Anterior cingulate cortex (tissue), 58 donors: ENCODE measurements at regions not wholly inside any gene's neighbourhood (a gene's known extent, or its start where the extent isn't known, plus 50 kb on each side); places are given as distances from the start of the nearest gene placed in this dataset.

ENCODE experiments used
- DNase-seq, 58 donors: peaks; one replicate each; lab custom pipeline; 2025; lab: John Stamatoyannopoulos, UW

GRCh38 chr16:88295671-88296436 is 86.9 kb upstream of the ZNF469 start:
- DNase-seq = peak in 5 of 58 donors; percentile 12 to 28 (median 22)

DNA sequence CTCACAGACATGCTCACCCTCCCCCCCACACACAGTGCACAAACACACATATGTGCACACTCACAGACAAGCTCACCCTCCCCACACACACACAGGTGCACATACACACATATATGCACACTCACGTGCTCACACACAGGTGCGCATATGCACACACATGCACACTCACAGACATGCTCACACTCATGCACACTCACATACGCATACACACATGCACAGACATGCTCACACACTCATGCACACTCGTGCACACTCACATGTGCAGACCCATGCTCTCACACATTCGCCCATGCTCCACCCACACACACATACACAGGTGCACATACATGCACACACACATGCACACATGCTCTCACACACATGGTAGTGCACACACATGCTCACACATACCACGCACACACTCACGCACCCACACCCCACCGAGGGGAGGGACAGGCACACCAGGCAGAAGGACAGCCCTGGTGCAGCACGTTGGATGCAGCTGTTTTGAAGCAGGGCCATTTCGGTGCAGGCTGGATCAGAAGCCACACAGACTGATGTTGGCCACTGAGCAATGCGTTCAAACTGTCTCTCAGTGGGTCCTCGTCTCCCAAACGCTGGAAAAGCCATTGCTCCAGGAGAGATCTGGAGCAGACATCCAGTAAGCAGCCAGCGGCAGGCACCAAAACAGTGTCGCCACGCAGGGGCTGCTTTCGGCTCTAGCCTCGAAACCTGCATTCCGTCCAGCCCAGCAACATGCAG is 86.2 kb upstream of the ZNF469 start:
- DNase-seq = no peak

- no peak for DNase-seq
These were observed 85.5 kb upstream of the ZNF469 start for GRCh38 chr16:88297178-88297720.

DNA sequence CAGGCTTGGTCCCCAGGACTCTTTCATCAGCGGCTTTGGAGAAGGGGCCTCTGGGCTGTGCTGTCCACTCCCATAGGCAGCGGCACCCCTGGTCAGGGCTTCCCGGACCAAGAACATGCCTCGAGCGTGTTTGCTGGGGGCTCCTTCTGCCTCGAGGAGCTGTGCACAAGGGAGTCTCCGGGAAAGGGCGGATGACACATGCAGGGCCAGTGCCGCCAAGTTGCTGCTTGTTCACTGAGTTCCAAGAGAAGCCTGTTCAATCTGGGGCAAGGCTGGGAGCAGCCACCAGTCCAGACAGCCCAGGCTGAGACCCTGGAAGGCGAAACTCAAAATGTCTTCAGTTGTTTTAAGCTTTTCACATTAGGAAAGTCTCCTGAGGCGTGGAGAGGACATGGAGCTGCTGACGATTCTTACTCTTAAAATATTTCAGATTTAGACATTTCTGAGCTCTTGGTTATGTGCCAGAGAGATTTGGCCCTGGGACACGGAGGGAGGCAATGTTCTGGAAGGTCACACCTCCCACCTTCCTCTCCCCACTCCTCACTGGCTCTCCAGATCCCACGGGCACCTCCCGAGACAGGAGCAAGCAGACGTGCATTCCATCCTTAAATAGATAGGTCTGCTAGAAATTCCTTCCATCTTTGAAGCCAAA is 84.5 kb upstream of the ZNF469 start:
- no peak for DNase-seq

DNA sequence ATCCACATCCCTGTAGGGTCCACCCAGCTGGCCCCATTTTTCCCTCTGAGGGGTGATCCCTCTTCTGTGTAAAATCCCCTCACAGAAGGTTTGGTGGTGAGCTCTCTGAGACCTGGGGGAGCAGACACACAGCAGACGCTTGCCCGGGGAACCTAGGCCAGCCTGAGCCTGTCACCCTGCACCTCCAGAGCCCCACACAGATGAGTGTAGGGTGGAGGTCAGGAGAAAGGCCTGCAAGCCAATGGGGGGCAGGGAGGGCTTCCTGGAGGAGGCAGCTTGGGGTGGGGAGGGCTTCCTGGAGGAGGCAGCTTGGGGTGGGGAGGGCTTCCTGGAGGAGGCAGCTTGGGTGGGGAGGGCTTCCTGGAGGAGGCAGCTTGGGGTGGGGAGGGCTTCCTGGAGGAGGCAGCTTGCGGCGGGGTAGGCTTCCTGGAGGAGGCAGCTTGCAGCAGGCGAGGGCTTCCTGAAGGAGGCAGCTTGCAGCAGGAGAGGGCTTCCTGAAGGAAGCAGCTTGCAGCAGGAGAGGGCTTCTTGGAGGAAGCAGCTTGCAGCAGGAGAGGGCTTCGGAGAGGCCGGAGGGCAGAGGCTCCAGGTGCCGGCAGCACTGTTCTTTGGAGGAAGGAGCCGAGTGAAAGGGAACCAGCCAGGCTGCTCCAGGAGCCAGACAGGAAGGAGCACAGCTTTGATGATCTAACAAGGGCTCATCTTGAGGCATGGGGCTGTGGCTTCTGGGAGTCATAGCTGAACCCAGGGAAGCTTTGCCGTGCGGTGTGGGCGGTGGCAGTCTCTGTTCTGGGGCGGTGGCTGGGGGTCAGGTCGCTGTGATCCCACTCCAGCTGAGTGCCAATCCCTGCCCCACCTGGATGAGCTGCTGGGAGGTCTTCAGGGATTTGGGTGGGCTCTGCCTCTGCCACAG is 83.7 kb upstream of the ZNF469 start:
- DNase-seq = no peak

DNA sequence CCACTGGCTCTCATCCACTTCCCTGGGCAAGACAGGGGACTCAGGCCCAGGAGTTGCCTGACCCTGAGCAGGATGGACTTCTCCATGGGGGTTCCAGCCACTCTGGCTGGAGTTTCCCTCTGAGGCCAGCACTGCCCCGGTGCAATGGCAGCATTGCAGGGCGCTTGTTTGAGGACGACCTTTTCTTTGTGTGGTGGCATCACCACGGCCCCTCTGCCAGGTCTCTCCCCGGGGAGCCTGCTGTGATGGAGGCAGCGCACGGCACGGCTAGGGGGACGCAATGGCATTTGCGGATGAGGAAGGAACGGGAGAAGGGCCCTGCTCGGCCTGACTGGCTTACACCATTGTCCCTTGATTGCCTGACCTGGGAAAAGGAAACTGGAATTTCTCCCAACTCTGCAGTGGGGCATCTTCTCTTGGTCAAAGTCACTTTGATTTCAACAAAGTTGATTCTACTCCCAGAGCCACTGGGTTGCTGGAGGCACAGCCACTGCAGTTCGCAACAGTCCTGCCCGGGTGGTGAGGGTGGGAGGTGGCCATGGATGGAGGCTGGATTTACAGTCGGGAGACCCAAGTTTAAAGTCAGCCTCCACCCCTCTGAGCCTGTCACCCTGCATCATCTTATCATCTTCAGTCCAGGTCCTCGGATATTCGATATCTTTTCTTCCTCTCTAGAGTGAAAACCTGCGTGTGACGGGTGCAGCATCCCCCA is 82.9 kb upstream of the ZNF469 start:
- no peak for DNase-seq

DNA sequence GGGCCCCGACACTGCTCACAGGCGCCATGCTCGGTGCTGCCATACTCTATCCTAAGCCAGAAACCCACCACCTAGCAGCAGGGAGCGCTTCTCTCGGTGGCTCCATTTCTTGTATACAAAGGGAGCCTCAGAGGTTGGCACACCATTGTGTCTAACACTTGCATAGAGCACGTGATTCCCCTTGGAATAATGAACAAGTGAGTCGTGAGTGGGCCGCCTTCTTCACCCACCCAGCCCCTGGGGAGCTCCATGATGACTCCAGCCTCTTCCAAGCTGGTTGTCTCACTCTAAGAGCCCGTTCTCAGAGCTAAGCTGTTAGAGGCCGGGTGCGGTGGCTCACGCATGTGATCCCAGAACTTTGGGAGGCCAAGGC is 82.3 kb upstream of the ZNF469 start:
- no peak for DNase-seq

GRCh38 chr16:88301431-88301830 is 81.3 kb upstream of the ZNF469 start:
- no peak for DNase-seq

DNA sequence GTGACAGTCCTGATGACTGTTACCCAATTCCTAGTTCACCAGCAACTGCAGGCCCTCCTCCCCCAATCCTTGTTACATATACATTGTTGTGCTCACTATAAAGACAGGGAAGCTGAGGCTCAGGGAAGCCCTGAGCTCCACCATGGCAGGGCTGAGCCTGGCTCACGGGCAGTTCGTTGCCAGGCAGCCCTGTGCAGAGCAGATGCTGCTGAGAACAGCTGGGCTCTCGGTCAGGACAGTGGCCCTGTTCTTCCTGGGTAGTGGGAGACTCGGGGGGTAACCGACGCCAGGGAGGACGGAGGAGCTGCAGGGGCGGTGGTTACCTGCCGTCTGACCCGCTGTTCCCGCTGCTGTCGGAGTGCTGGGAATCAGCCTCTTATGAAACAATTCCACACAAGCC is 80.9 kb upstream of the ZNF469 start:
- DNase-seq = no peak

GRCh38 chr16:88302666-88303065 is 80.1 kb upstream of the ZNF469 start:
- DNase-seq = no peak

- DNase-seq = no peak
These were observed 79.4 kb upstream of the ZNF469 start for GRCh38 chr16:88303405-88303804.

GRCh38 chr16:88303890-88304819 is 78.6 kb upstream of the ZNF469 start:
- no peak for DNase-seq

DNA sequence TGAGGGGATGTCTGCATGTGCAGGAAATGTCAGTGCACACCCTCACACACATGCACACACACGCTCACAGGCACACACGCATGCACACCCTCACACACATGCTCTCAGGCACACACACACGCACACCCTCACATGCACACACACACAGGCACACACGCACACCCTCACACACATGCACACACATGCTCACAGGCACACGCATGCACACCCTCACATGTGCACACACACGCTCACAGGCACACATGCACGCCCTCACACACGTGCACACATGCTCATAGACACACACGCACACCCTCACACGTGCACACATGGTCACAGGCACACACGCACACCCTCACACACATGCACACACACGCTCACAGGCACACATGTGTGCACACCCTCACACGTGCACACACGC is 77.6 kb upstream of the ZNF469 start:
- DNase-seq = no peak

DNA sequence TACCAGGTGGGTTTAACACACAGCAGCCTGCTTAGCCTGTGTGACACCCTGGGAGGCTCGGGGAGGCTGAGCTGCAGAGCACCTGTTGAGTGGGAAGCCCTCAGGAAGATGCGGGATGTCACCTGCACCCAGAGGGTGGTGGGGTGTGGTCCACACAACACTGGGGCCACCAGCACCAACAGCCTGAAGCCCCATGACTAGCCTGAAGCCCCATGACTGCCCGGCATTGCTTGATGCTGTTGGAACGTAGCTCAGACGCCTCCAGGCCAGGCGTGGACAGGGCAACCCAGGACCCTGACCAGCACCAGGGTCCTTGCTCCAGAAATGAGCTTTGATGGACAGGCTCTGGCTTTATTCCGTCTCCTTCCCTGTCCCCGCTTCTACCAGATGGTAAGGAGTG is 76.3 kb upstream of the ZNF469 start:
- DNase-seq = no peak

DNA sequence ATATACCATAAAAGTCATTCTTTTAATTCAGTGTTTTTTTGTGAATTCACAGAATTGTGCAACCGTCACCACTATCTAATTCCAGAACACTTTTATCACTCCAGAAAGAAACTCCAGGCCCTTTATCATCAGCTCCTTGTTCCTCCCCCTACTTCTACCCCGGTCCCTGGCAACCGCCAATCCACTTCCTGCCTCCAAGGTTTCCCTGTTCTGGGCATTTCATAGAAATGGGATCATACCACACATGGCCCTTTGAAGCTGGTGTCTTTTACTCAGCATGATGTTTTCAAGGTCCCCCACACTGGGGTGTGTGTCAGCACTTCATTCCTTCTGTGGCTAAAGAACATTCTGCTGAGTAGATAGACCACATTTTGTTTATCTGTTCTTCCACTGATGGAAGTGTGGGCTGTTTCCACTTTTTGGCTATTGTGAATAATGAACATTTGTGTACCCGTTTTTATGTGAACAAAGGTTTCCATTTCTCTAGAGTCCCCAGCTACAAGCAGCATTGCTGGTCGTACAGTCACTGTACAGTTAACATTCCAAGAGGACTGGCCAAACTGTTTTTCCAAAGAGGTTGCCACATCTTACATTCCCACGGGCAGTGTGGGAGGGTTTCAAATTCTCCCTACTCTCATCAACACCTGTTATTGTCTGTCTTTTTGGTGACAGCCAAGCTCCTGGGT is 75.8 kb upstream of the ZNF469 start:
- DNase-seq = no peak

GRCh38 chr16:88308441-88309173 is 74.2 kb upstream of the ZNF469 start:
- no peak for DNase-seq
